Fibroblast of skin of back (primary cell): ENCODE measurements at regions not wholly inside any gene's neighbourhood (a gene's known extent, or its start where the extent isn't known, plus 50 kb on each side); places are given as distances from the start of the nearest gene placed in this dataset.
A peak's percentile ranks its signal among the peaks of the same experiment; 100 is the strongest.
"Not testable (repeated sequence)": the region's sequence is repeated elsewhere in the genome, so short reads cannot be mapped to it uniquely, and the experiment has no call there.

Experiments used
- DNase-seq: peaks from one replicate; pipeline ENCODE4 v3.0.0-alpha.2; 2013

- DNase-seq = not testable (repeated sequence)
These were observed 504.1 kb downstream of the HTR1B start for GRCh38 chr6:76959177-76959576.

- DNase-seq = peak; percentile 45
These were observed 520.9 kb downstream of the HTR1B start for GRCh38 chr6:76942203-76942966.

- peak; percentile 8 for DNase-seq
These were observed 523.1 kb downstream of the HTR1B start for GRCh38 chr6:76940191-76940590.

GRCh38 chr6:76914737-76915136 lies 548.6 kb downstream of the HTR1B start:
- no peak for DNase-seq

GRCh38 chr6:76905541-76905940 lies 557.8 kb downstream of the HTR1B start:
- DNase-seq = not testable (repeated sequence)

GRCh38 chr6:76892542-76892941 lies 570.7 kb downstream of the HTR1B start:
- no peak for DNase-seq

- no peak for DNase-seq
These were observed 574.9 kb downstream of the HTR1B start for GRCh38 chr6:76888351-76888750.

- DNase-seq = no peak
These were observed 576.4 kb downstream of the HTR1B start for GRCh38 chr6:76886900-76887299.

- peak; percentile 81 for DNase-seq
These were observed 577.4 kb downstream of the HTR1B start for GRCh38 chr6:76885861-76886301.

- no peak for DNase-seq
These were observed 581.9 kb downstream of the HTR1B start for GRCh38 chr6:76881414-76881813.

- DNase-seq = peak; percentile 62
These were observed 586.3 kb downstream of the HTR1B start for GRCh38 chr6:76876922-76877553.

GRCh38 chr6:76876430-76876829 lies 586.9 kb downstream of the HTR1B start:
- not testable (repeated sequence) for DNase-seq

- DNase-seq = no peak
These were observed 596.1 kb downstream of the HTR1B start for GRCh38 chr6:76867182-76867581.

- DNase-seq = peak; percentile 65
These were observed 597.0 kb downstream of the HTR1B start for GRCh38 chr6:76866091-76866915.

- DNase-seq = peak; percentile 53
These were observed 600.4 kb downstream of the HTR1B start for GRCh38 chr6:76862936-76863335.

- no peak for DNase-seq
These were observed 601.9 kb downstream of the HTR1B start for GRCh38 chr6:76861403-76861802.

GRCh38 chr6:76856065-76856464 lies 607.2 kb downstream of the HTR1B start:
- DNase-seq = no peak

- DNase-seq = peak; percentile 66
These were observed 610.5 kb downstream of the HTR1B start for GRCh38 chr6:76852776-76853175.

- DNase-seq = not testable (repeated sequence)
These were observed 613.9 kb downstream of the HTR1B start for GRCh38 chr6:76849274-76849970.

GRCh38 chr6:76843054-76843822 lies 620.1 kb downstream of the HTR1B start:
- no peak for DNase-seq

GRCh38 chr6:76840865-76841264 lies 622.4 kb downstream of the HTR1B start:
- no peak for DNase-seq
